SIG-M5 treated with dmso at 0.1 percent for 504 hours (cell line): ENCODE measurements at regions not wholly inside any gene's neighbourhood (a gene's known extent, or its start where the extent isn't known, plus 50 kb on each side); places are given as distances from the start of the nearest gene placed in this dataset.
"Not testable (repeated sequence)": the region's sequence is repeated elsewhere in the genome, so short reads cannot be mapped to it uniquely, and the experiment has no call there.

ENCODE experiments used
- DNase-seq: peaks from one replicate; lab custom pipeline; 2025; ENCODE audit not compliant: unreplicated experiment; lab: John Stamatoyannopoulos, UW

DNA sequence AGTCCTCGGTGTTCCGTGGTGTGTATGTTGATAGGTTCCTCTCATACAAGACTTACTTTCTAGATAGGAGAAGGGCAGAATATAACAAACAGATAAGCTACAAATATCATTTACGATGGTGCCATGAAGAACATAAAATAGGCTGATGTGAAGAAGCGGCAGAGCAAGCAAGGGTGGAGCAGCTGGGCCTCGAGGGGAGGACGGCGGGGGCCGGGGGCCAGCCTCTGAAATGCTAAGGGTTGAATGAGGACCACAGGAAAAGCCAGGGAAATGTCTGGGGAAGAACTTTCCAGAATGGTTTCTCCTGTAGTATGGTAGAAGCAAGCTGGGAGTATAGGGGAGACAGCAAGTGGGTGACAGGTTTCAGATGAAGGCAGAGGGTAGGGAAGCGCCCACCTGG lies 529.5 kb downstream of the LIG4 start:
- DNase-seq = no peak

DNA sequence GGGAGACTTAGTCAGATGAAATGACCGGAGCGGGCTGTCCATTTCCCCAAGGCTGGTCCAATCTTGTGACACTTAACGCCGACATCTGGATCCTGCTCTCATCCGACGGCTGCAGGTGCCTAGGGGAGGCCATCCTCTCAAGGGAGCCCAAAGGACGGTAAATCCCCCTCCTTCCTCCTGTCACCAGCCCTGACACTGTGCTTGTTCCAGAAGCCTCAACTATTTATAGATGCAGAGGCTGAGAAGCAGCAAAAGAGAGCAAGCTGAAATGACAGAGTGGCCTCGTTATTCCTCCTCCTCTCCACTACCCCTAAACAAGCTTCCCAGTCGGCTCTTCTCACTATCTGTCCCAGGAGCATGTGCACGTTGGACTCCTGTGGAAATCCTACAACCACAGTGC lies 533.7 kb downstream of the LIG4 start:
- no peak for DNase-seq

DNA sequence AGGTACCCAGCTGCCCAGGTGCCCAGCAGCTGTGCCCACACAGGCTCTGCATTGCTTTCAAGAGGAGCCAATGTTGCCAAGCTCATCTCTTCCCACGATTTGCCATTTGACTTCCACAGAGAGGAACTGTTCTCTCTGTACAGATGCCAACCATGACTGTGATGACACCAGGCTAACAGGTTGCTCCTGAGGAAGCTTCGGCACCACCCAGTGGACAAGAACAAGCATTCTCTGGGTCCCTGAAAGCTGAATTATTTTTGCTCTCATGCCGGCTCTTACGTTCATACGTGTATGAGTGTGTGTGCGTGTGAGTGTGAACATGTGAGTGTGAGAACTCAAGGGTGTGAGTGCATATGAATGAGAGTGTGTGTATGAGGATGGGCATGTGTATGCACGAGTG lies 535.2 kb downstream of the LIG4 start:
- no peak for DNase-seq

DNA sequence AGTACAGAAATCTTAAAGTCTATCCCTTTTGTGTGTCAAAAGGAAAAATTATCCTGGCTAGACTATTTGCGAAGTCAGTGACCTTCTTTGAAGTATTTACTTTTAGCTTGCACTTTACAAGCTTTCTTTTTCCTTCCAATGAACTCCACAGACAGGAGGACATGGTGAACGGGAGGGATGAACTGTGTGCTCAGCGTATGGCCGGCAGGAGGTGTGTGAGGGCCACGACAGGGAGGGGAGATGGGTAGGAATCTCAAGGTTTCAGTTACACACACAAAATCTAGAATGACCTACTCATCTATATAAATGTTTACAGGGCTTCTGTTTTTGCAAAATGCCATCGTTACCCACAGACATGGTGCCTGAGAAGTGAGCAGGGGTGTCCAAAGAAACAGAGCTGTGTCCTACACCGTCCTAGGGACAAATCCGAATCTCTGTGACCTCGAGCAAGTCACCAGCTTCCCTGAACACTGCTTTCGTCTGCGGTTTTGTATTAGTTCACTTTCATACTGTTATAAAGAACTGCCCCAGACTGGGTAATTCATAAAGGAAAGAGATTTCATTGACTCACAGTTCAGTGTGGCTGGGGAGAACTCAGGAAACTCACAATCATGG lies 537.2 kb downstream of the LIG4 start:
- DNase-seq = no peak

DNA sequence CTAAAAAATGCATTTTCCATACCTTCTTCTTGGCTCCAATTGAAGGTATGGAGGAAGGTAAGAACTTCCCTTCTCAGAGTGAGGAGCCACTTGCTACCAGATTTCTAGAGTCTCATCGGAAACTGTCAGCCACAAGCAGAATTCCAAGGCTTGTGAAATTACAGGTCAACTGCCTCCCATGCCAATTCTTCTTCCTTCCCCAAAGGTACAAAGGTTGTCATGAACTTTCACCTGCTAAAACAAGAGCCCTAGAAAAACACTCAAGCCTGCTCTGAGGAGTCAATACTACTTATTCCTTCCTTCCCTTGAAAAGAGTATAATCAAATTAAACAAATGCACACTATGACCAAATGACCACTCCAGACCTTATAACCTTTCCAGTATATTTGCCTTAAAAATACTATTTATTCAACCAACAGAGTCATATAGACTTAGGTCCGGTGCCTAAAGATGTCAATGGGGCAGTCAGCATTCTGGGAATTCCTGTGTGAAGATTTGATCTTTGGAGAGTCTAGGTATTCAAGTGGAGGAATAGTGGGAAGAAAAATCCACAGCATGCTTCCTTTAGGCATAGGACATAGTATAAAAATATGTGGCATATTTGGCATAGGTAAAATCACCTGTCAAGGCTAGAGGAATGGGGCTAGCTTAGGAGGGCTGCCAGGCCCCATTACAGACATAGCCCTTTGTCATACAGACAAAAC lies 539.3 kb downstream of the LIG4 start:
- DNase-seq = no peak

DNA sequence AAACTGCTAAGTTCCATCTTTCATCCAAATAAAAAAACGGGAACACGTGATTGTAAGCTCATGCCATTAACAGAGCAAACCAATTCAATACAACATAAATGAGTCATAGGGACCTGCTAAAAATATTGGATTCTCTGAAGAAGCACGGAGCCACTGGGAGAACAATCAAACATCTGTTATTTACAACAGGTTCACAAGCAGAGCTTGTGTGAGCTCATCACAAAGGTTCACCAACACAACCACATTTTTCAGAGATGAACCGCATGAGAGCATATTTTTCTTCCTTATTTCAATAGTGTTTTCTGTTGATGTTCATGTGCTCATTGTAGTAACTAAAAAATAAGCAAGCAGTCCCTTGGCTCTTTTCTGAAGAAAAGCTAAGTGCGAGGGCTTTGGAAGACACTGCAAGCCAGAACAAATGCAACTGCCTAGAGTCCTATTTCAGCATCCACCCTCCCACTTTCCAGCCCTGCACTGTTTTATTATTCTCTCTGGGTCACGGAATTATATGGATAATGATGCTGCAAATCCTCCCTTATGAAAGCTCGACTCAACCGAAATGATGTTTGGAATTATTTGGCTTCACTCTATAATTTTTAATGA lies 545.8 kb downstream of the LIG4 start:
- no peak for DNase-seq

DNA sequence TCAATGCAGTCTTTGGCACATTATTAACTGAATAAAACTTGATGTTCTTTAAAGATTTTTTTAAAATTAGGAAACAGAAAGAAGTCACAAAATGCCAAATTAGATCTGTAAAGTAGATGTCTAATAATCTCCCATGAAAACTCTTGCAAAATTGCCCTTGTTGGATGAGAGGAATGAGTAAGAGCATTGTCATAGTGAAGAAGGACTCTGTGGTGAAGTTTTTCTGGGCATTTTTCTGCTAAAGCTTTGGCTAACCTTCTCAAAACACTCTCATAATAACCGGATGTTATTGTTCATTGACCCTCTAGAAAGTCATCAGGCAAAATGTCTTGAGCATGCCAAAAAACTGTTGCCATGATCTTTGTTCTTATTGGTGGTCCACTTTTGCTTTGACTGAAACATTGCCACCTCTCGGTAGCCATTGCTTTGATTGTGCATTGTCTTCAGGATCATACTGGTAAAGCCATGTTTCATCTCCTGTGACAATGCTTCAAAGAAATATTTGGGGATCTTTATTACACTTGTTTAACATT lies 549.3 kb downstream of the LIG4 start:
- DNase-seq = no peak

DNA sequence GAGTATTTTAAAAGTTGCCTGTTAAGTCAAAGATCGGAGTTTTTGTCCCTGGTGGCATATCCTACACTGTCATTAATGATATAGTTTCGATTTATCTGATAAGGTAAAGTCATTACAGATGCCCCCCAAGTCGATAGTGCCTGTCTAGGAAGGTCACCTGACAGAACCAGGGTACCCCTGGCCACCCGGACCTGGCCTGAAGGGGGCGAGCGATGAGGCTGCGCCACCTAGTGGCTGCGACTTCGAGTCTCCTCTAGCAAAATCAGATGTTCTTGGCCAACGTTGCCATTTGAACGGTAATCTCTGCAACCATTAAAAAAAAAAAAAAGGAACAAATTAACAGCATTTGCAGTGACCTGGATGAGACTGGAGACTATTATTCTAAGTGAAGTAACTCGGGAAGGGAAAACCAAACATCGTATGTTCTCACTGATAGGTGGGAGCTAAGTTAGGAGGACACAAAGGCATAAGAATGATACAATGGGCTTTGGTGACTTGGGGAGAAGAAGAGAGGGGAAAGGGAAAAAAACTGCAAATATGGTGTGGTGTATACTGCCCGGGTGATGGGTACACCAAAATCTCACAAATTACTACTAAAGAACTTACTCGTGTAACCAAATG lies 565.1 kb downstream of the LIG4 start:
- peak; percentile 11 for DNase-seq

DNA sequence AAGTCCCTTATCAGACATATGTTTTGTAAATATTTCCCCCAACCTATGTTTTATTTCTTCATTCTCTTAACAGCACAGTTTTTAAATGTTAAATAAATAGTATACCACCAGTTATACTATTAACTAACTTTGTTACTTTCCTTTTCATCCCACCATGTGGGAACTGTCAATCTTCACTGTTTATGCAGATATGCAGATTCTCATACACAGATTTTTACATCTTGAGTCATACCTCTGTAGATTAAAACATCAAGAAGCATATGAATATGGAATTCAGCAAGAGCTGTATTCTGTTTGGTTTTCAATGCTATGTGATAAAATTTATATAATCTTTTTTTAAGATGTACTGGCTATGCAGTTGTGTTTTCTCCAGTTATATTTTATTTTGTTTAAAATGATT lies 566.3 kb downstream of the LIG4 start:
- no peak for DNase-seq

DNA sequence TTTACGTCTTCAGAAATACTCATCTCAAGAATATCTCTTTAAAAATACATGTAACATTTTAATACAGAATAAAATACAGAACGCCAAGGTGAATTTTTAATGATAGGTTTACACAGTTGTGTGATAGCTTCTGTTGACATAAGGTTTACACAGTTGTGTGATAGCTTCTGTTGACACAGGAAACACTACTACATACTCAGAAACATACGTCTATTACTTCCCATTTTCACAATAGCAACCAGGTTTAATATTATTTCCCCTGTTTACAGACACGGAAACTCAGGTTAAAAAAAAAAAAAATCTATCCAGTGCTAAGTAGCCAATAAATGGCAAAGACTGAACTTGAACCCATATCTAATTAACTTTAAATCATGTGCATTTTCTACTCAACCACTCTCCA lies 571.2 kb downstream of the LIG4 start:
- DNase-seq = no peak

DNA sequence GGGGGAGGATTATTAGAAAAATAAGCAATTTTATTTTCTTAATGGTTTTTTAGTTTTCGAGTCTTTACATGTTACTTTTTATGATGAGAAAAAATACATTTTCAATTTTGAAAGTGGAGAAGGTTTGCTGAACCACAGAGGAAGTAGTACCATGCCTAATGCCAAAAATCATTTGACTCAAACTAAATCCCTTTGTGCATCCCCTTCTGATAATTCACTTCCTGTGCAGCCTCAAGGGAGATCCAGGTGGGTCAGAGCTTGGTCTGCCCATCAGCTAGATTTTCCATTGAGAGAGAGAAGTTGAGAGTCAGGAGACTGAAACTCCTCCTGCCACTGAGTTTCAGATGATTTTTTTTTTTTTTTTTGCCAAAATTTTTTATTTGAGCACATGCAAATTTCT lies 571.7 kb downstream of the LIG4 start:
- no peak for DNase-seq

DNA sequence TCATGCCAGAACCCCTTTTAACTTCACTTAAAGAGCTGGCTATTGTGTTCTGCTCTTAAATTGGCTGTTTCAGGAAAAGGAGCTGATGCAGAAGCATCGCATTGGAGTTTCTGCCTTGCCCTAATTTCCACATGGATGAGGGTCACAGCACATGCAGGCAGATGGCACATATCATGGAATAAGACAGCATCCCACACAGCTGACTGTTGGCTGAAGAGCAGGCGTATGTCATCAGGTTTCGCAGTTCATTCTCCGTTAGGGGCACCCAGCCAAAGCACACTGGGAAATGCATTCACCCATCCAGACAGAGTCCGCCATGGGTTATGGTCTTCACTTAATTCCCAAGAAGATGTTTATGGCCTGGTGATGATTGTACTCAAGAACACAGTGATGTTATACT lies 572.5 kb downstream of the LIG4 start:
- no peak for DNase-seq

DNA sequence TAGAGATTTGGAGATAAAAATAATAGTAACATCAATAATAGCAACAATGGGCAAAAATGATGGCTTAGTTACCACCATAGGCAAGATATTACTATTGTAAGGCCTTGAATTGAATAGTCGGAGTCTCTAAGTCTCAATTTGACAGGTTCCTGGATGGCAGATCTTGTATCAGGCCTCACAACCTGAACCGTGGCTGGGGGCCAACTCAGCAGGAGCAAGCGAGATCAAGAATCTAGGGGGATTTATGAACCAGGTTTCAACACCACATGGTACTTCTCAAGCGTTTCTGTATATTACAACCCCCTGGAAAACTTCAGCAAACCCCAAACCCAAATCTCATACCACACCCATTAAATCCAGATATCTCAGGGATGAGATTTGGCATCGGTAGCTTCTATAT lies 573.8 kb downstream of the LIG4 start:
- DNase-seq = no peak

DNA sequence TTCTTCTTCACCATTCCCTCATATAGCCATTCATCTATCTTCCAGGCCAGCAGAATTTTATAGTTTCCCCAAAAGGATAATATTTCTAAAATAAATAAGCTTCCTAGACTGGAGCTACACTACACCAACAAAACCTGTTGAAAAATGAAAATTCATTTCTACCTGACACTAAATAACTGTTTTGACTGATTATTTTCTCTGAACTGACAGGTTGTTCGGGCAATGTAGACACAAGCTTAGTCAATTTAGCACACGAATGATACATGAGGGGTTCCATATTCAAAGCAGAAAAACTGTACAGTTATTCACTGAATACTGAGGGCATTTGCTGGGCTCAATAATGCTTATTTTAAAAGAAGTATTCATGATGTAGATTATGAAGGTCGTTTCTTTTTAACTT lies 589.7 kb downstream of the LIG4 start:
- DNase-seq = no peak

DNA sequence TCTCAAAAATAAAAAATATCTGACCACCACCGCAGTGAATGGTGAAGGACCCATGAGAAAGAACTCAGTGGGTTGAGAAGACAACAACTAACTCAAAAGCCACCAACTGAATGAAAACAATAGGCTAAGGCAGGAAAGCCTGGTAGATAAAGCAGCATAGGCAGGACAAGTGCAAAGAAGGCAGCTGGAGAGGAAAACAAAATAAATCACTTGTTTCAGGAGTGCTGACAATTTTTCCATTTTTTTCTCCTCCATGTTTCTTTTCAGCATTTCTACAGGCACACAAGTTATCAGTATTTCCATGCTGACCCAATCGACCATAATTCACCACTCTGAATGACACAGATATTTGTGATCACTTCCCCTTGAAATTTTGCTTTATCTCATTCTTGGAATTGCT lies 597.8 kb downstream of the LIG4 start:
- DNase-seq = no peak

DNA sequence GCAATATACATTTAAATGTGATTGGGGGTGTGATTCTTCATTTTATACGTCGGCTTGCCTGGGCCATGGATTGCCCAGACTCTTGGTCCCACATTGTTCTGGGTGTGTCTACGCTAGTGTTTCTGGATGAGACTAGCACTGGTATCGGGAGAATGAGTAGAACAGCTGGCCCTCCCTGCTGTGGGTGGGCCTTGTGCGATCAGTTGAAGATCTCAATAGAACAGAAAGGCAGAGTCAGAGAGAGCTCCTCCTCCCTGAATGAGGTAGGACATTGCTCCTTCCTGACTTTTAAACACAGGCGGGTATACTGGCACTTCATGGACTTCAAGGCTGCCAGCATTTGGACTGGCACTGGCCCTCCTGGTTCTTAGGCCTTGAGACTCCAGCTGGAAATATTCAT lies 603.0 kb downstream of the LIG4 start:
- DNase-seq = no peak

DNA sequence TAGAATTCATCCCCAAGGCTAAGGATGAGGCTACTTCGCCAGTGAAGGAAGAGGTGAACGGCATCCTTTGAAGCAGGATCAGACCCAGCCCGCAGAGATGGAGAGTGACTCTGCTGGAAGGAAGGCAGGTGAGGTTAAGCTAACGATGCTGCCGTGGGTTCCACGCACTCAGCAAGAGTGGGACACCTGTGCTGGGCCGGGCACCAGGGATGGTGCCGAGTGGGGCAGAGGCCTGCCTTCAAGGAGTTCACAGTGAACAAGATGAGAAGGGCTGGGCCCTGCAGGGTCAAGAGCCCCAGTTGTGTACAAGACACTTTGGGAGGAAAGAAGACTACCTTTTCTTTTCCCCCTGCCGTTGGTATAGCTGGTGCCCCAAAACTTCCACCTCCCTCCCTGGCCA lies 606.6 kb downstream of the LIG4 start:
- no peak for DNase-seq

DNA sequence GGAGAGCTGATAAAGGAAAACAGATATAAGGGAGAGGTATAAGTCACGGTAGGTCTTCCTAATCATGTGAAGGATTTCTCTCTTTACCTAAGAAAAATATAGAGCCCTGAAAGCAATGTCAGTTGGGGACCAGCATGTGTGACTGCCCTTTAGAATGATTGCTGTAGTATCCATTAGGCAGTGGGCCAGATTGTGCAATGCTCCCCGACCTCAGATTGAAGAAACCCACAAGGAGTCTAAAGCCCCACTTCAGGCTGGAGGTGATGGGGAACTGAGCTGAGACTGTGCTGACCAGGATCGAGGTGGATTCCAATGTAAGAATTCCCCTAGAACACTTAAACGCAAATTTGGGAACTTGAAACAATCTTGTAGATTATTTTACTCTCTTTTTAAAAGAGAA lies 614.4 kb downstream of the LIG4 start:
- DNase-seq = no peak

DNA sequence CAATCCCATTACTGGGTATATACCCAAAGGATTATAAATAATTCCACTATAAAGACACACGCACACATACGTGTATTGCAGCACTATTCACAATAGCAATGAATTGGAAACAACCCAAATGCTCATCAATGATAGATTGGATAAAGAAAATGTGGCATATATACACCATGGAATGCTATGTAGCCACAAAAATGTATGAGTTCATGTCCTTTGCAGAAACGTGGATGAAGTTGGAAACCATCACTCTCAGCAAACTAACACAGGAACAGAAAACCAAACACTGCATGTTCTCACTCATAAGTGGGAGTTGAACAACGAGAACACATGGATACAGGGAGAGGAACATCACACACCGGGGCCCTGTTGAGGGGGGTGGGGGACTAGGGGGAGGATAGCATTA lies 619.0 kb downstream of the LIG4 start:
- DNase-seq = not testable (repeated sequence)

DNA sequence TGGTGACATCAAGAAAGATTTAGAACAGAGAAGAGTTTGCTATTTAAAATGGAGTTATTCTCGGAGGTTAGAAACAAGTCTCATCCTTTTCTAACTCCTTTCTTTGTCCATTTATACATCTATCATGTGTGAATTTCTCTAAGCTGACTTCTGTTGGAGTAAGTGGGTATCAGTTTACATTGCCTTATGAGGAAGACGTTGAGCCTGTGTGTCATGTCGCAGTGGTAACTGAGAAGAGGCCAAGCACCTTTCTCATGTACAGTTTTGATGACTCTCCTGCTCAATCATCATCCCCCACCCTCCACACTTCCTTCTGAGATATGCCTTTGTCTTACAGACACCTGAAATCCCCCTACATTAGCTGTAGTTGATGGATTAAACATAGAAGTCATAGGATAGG lies 624.8 kb downstream of the LIG4 start:
- no peak for DNase-seq

DNA sequence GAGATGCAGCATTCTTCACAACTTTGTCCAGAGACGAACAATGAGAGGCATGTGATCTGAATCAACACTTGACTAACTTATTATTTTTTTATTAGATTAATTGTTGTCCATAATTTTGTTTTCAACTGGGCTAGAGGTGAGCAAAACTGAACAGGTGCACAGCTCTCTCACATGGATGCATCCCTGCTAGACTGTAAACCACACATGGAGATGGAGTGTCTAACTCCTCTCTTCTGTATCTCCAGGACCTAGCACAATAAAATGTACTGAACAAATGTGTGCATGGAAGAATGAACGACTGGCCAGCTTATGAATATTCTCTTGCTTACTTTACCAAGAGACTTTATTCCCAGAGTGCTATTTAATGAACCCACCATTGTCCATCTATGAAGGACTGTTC lies 627.7 kb downstream of the LIG4 start:
- DNase-seq = no peak

DNA sequence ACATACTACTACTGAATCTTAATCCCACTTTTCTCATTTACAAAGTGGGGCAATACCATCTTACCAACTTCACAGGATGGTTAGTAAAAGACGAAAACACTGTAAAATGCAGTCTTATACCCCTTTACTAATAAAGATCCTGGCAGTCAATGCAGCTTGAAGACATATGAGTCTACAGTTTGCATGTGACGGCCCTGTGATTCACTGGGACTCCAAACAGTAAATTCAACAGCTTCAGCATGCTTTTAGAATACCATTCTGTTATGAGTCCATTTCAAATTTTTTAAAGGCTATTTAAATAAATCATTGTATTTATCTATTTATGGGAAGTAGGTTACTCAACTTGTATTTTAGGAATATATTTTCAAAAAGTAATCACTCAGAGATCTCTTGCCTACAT lies 629.1 kb downstream of the LIG4 start:
- DNase-seq = no peak
